HCEC 1CT (cell line): ENCODE measurements at regions not wholly inside any gene's neighbourhood (a gene's known extent, or its start where the extent isn't known, plus 50 kb on each side); places are given as distances from the start of the nearest gene placed in this dataset.

Experiments
- DNase-seq: peaks from one replicate; pipeline ENCODE4 v3.0.0-alpha.2; 2017

- no peak for DNase-seq
Observed at GRCh38 chr10:78531088-78531487, 497.4 kb downstream of the RPS24 start.

GRCh38 chr10:78532480-78533042, 498.9 kb downstream of the RPS24 start:
- no peak for DNase-seq

DNA sequence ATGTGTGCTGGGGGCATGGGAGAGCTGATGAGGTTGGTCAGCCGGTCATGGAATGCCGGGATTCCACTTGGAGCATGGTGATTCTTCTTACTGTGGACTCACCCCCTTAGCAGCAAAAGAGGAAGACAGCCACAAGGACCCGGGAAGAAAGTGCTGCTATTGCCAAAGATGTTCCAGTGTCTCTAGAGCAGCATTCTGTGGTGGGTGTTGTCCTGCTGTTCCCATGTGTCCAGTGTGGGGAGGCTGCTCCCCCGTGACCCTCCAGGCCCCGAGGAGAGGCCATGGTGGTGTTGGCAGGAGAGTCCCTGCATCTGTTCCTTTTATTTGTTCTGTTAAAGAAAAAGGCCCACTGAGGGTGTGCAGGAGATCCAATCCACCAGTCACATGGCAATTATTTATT, 499.4 kb downstream of the RPS24 start:
- DNase-seq = no peak

DNA sequence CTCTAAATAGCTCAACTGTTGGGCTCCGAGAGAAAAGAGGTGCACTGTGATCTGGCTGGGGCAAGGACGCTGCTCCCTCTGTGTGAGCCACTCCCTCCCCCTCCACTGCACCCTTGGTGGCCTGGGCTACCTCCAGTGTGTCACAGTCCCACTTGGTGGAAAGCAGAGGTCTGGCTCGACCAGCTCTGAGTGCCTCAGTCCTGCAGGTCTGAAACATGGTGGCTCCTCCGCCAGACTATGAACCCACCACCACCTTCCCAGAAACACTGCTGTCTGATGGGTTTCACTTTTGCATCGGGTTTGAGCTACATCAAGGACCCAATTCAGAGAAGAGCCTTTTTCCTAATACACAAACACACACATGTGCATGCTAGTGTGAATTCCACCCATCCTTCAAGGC, 500.1 kb downstream of the RPS24 start:
- DNase-seq = no peak

GRCh38 chr10:78535716-78536218, 502.1 kb downstream of the RPS24 start:
- no peak for DNase-seq

DNA sequence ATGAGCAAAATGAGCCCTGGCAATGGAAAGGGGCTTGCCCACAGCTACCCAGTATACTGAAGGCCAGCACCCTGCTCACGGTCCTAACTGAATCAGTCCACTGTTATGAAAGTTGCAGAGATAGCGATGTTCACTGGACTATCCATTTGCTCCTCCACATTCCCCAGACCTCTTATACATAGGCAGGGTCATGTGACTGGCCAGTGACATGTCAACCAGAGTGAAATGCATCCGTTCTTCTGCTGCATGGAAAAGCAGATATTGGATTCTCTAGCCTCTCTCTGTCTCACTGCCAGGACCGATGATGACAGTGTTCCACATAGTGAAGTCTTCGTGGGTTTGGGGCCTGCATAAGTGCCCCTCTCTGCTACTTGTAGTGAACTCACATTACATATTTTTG, 503.4 kb downstream of the RPS24 start:
- no peak for DNase-seq

GRCh38 chr10:78539247-78539766, 505.6 kb downstream of the RPS24 start:
- no peak for DNase-seq

GRCh38 chr10:78540355-78541076, 506.9 kb downstream of the RPS24 start:
- DNase-seq = no peak

DNA sequence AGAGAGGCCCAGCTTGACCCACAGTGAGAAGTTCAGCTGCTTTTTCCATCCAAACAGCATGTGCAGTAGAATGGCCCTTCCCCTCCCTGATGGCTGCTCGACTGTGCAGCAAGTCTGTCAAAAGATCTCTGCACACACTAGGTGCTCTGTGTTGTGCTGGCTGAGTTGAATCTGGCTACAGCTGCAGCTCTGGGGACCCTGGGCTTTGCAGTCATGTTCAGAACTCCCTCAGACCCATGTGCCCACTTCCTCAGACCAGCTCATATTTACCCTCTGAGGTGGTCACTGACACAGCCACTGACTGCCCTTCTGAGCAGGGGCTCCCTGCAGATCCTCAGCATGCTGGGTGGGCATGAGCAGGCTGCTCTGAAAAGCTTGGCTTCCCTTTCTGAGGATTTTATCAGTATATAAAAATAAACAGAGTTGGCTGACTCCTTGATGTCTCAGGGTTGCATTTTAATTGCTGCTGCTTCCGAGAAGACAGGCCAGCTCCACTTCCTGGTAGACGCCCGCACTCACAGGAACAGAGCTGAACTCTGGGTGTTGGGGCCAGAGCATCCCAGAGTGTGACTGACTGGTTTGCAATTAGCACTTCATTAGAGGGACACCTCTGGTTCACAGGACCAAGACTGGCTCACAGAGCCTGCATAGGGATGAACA, 507.9 kb downstream of the RPS24 start:
- no peak for DNase-seq

DNA sequence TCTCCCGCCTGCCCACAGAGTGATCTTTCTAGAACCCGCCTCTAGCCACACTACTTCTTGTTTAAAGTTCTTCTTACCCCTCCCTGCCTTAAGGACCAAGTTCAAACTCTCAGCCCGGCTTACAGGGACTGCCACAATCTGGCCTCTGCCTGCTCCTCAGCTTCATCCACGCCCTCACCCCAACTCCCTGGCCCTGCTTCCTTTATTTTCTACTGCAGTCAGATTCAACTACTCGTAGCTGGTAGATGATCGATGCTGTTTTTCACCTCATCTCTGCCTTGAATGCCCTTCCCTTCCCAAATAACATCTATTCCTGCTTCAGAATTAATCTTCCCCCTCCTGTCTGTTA, 508.5 kb downstream of the RPS24 start:
- no peak for DNase-seq

GRCh38 chr10:78542521-78542920, 508.9 kb downstream of the RPS24 start:
- DNase-seq = no peak

DNA sequence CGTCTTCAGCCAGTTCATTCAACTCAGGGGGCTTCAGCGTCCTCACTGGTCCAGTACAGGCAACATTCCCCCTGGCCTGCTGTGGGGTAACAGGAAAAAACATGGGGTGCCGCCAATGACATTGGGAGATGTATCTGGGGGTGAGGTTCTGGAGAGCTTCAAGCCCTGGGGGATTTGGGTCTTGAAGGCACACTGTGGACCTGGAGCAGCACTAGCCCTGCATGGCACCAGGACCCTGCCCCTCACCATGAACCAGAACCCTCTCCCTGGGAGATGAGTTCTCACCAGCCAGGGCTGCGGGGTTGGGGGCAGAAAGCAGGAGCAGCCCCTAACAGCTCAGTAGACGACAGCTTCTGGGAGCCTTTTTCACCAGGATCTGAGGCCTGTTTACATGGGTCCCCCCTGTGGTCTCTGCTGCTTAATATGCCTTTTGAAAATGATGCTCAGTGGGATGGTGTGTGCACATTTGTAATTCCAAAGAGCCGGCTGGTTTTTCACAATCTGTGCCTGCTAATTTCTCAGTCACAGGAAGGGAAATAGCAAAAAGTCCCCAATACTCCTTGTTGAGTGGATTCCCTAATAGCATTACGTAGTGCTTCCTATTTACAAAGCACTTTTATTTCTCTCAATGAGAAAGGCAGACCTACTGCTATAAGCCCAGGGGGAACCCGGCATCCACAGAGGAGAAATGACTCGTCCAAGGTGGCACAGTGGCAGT, 509.5 kb downstream of the RPS24 start:
- no peak for DNase-seq

DNA sequence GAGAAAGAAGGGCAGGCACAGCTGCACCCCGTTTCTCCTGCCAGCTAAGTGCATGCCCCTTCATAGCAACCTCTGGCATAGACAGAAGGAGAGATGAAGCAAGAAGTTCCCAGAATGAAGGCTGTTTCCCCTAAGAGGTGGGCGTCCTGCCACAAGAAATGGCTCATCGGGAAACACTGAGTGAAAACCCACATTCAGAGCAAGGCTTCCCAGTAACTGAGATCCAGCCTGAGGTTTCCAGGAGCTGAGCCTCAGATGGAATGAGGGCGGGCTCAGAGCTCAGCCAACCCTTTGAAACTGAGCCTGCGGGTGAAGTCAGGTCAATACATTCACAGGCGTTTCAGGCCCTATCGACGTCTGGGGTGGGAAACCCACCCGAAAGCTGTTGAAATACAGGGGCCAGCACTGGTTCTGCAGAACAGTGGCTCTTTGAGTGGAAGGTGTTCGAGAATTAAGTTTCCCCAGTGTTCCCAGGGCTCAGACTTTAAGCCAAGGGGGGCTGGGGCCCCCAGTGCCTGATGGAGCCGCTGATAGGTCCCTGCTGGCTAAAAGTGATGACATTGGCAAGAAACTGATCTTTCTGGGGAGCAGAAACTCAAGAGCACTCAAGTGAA, 510.2 kb downstream of the RPS24 start:
- DNase-seq = no peak

GRCh38 chr10:78544423-78545090, 510.9 kb downstream of the RPS24 start:
- no peak for DNase-seq

- no peak for DNase-seq
Observed at GRCh38 chr10:78545756-78546155, 512.1 kb downstream of the RPS24 start.

DNA sequence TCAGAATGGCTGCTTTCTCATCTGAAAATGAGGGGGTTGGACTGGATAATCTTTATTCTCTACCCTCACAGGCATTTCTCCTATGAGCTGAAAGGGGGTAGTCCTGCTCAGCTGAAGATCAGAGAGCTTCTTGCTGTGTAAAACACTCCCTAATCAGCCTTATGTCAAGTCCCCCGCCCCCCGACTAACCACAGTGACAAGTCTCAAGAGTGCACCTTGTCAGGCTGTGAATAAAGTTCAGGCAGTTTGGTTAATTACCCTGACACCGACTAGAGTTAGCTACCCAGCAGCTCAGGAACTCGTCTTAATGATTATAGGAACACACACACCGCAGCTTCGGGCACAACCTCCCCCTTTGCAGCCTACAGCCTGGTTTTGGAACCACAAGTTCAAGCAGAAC, 513.7 kb downstream of the RPS24 start:
- DNase-seq = no peak

DNA sequence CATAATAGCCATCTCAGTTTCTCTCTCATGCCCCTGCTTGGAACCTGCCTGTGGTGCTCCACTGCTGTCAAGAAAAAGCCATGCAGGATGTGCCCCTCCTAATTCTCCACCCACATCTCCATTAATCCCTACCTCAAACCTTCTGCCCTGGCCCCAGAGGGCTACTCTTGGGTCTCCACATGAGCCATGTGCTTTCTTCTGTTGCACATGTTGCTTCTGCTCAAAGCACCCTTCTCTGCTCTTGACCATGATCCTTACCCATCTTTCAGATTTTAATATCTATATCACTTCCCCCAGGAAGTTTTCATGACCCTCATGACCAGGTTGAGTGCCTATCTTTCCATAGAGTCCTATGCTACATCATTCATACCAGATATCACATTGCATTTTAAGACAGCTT, 514.2 kb downstream of the RPS24 start:
- DNase-seq = no peak

- DNase-seq = no peak
Observed at GRCh38 chr10:78548369-78548768, 514.7 kb downstream of the RPS24 start.

GRCh38 chr10:78549140-78549935, 515.7 kb downstream of the RPS24 start:
- no peak for DNase-seq

- DNase-seq = no peak
Observed at GRCh38 chr10:78550090-78550489, 516.4 kb downstream of the RPS24 start.

DNA sequence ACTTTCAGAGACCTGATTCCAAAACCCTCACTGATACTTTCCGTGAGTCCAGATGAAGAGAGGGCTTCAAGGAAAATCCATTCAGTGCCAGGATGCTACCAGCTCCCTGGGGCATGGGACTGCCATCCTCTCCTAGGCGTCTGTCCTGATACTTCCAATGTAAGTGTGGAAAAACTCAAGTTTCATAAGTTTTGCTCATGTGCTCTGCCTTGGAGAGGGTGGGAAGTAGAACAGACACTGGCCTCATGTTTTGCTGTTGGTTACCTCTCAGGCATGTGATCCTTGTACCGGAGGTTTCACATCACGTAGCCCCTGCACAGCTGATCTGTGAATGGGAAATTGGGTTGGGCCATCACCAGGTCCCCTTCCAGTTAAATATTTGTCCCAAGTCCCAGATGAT, 517.1 kb downstream of the RPS24 start:
- DNase-seq = no peak
